H9 (cell line): ENCODE measurements at regions not wholly inside any gene's neighbourhood (a gene's known extent, or its start where the extent isn't known, plus 50 kb on each side); places are given as distances from the start of the nearest gene placed in this dataset.

Source experiments
- DNase-seq: peaks from one replicate; pipeline ENCODE4 v3.0.0-alpha.2; 2017
- H2AFZ ChIP-seq: one replicate; pipeline ENCODE4 v1.6.1; 2013; ENCODE audit warnings: mild to moderate bottlenecking, low read length, control low read depth, moderate library complexity
- H2AK5ac ChIP-seq: 2 replicates; pipeline ENCODE4 v1.6.1; 2013; ENCODE audit warnings: low read length, control low read depth, mixed read lengths; ENCODE audit not compliant: insufficient read length
- H2BK120ac ChIP-seq: one replicate; pipeline ENCODE4 v1.6.1; 2013; ENCODE audit warnings: low read depth, mild to moderate bottlenecking, low read length, control low read depth, inconsistent platforms; ENCODE audit not compliant: poor library complexity, severe bottlenecking
- H2BK12ac ChIP-seq: 2 replicates; pipeline ENCODE4 v1.6.1; 2013; ENCODE audit warnings: low read length, control low read depth, mixed read lengths, low read depth; ENCODE audit not compliant: insufficient read length
- H2BK15ac ChIP-seq: 2 replicates; pipeline ENCODE4 v1.6.1; 2013; ENCODE audit warnings: low read depth, low read length, control low read depth
- H2BK20ac ChIP-seq: one replicate; pipeline ENCODE4 v1.6.1; 2013; ENCODE audit warnings: low read depth, mild to moderate bottlenecking, low read length, control low read depth, inconsistent platforms; ENCODE audit not compliant: poor library complexity, severe bottlenecking
- H2BK5ac ChIP-seq: 2 replicates; pipeline ENCODE4 v1.6.1; 2013; ENCODE audit warnings: low read length, control low read depth, mixed read lengths; ENCODE audit not compliant: insufficient read length
- H3K14ac ChIP-seq: 2 replicates; pipeline ENCODE4 v1.6.1; 2013; ENCODE audit warnings: low read length, control low read depth; ENCODE audit not compliant: insufficient read depth
- H3K18ac ChIP-seq: 2 replicates; pipeline ENCODE4 v1.6.1; 2013; ENCODE audit warnings: low read depth, mild to moderate bottlenecking, mixed read lengths, low read length, control low read depth; ENCODE audit not compliant: insufficient read length
- H3K23ac ChIP-seq: 2 replicates; pipeline ENCODE4 v1.6.1; 2013; ENCODE audit warnings: low read length, control low read depth, mixed read lengths, low read depth; ENCODE audit not compliant: insufficient read length
- H3K23me2 ChIP-seq: 2 replicates; pipeline ENCODE4 v1.6.1; 2013; ENCODE audit warnings: low read depth, mild to moderate bottlenecking, mixed read lengths, low read length, control low read depth; ENCODE audit not compliant: insufficient read length, poor library complexity, severe bottlenecking
- H3K27ac ChIP-seq: 2 replicates; pipeline ENCODE4 v1.5.1; 2013; ENCODE audit warnings: low read length, control low read depth, mixed read lengths, low read depth; ENCODE audit not compliant: insufficient read length
- H3K27me3 ChIP-seq: 2 replicates; pipeline ENCODE4 v1.6.1; 2013; ENCODE audit warnings: low read length, control low read depth, inconsistent platforms; ENCODE audit not compliant: insufficient read depth
- H3K4ac ChIP-seq: 2 replicates; pipeline ENCODE4 v1.6.1; 2013; ENCODE audit warnings: low read depth, mild to moderate bottlenecking, control low read depth, inconsistent platforms, low read length, moderate library complexity
- H3K4me1 ChIP-seq: 2 replicates; pipeline ENCODE4 v1.6.1; 2013; ENCODE audit warnings: low read length, control low read depth, inconsistent platforms; ENCODE audit not compliant: insufficient read depth
- H3K4me2 ChIP-seq: 2 replicates; pipeline ENCODE4 v1.6.1; 2013; ENCODE audit warnings: low read length, control low read depth, mixed read lengths; ENCODE audit not compliant: insufficient read length, insufficient read depth
- H3K56ac ChIP-seq: 2 replicates; pipeline ENCODE4 v1.6.1; 2013; ENCODE audit warnings: low read depth, mild to moderate bottlenecking, mixed read lengths, low read length, control low read depth; ENCODE audit not compliant: insufficient read length
- H3K79me1 ChIP-seq: 2 replicates; pipeline ENCODE4 v1.6.1; 2013; ENCODE audit warnings: low read depth, mild to moderate bottlenecking, moderate library complexity, low read length, control low read depth, inconsistent platforms; ENCODE audit not compliant: insufficient read depth, poor library complexity, severe bottlenecking
- H3K79me2 ChIP-seq: 2 replicates; pipeline ENCODE4 v1.6.1; 2013; ENCODE audit warnings: low read length, control low read depth, inconsistent platforms; ENCODE audit not compliant: insufficient read depth
- H3K9ac ChIP-seq: 2 replicates; pipeline ENCODE4 v1.6.1; 2013; ENCODE audit warnings: low read length, control low read depth, mixed read lengths; ENCODE audit not compliant: insufficient read length; ENCODE audit errors: extremely low read depth
- H3K9me3 ChIP-seq: one replicate; pipeline ENCODE4 v1.6.1; 2013; ENCODE audit warnings: low read depth, low read length, inconsistent platforms; ENCODE audit not compliant: control insufficient read depth
- H3T11ph ChIP-seq: one replicate; pipeline ENCODE4 v1.6.1; 2013; ENCODE audit warnings: mild to moderate bottlenecking, low read length, control low read depth, inconsistent platforms
- H4K20me1 ChIP-seq: one replicate; pipeline ENCODE4 v1.6.1; 2013; ENCODE audit not compliant: control insufficient read depth, insufficient read length, insufficient read depth
- H4K5ac ChIP-seq: 2 replicates; pipeline ENCODE4 v1.6.1; 2013; ENCODE audit warnings: low read depth, mild to moderate bottlenecking, mixed read lengths, low read length, control low read depth; ENCODE audit not compliant: insufficient read length
- H4K8ac ChIP-seq: replicated peaks from 2 replicates; pipeline ENCODE4 v1.6.1; 2013; ENCODE audit warnings: low read length, control low read depth, mixed read lengths, low read depth; ENCODE audit not compliant: insufficient read length
- H4K91ac ChIP-seq: 2 replicates; pipeline ENCODE4 v1.6.1; 2013; ENCODE audit warnings: low read depth, mild to moderate bottlenecking, moderate library complexity, mixed read lengths, low read length, control low read depth; ENCODE audit not compliant: insufficient read length
- H3K27ac Mint-ChIP-seq, 3 experiments: 2 replicates in 2 of 3; 3 replicates in 1 of 3; pipeline ENCODE4 v1.8.0; 2020 to 2021; ENCODE audit warnings: mixed read lengths in 3 of 3, mild to moderate bottlenecking in 1 of 3, moderate library complexity in 1 of 3
- H3K27me3 Mint-ChIP-seq: 2 replicates; pipeline ENCODE4 v1.8.0; 2021; ENCODE audit warnings: low read depth, mild to moderate bottlenecking, moderate library complexity, mixed read lengths
- H3K36me3 Mint-ChIP-seq, 3 experiments: 2 replicates in 2 of 3; 3 replicates in 1 of 3; pipeline ENCODE4 v1.8.0; 2020 to 2021; ENCODE audit warnings: low read depth in 3 of 3, mixed read lengths in 3 of 3; ENCODE audit not compliant: insufficient read depth in 1 of 3
- H3K4me1 Mint-ChIP-seq, 2 experiments: 2 replicates each; pipeline ENCODE4 v1.8.0; 2020; ENCODE audit warnings: mixed read lengths in 2 of 2
- H3K4me3 Mint-ChIP-seq, 2 experiments: 2 replicates in 1 of 2; 3 replicates in 1 of 2; pipeline ENCODE4 v1.8.0; 2020 to 2021; ENCODE audit warnings: mild to moderate bottlenecking in 2 of 2, mixed read lengths in 2 of 2, moderate library complexity in 1 of 2
- H3K9me3 Mint-ChIP-seq, 2 experiments: 2 replicates in 1 of 2; 3 replicates in 1 of 2; pipeline ENCODE4 v1.8.0; 2020; ENCODE audit warnings: mild to moderate bottlenecking in 2 of 2, mixed read lengths in 2 of 2, moderate library complexity in 1 of 2
- CTCF ChIP-seq: fragments of 200-600 bp; sonication (generic); conservative IDR thresholded peaks from 3 replicates; pipeline ENCODE4 v1.8.0; 2021; ENCODE audit warnings: antibody characterized with exemption, mild to moderate bottlenecking
- WGBS: extraction: QIAGEN DNeasy Blood & Tissue Kit; methylation state at CpG from one replicate; pipeline ENCODE4 v1.1.7; 2013; ENCODE audit warnings: missing lambda C conversion rate, low lambda C conversion rate, mixed read lengths; ENCODE audit not compliant: insufficient read length; ENCODE audit errors: extremely low coverage; 5-methylcytosine and 5-hydroxymethylcytosine counted together

- no peaks in the 10 kb centered on the region for H3K79me2 ChIP-seq
- no peak overlapping the region for H3K56ac ChIP-seq
- H3K9me3 Mint-ChIP-seq: no peaks in the 10 kb centered on the region
- H3K9me3 ChIP-seq: no peaks in the 10 kb centered on the region
- H3K36me3 Mint-ChIP-seq: no peaks in the 10 kb centered on the region
- no peak overlapping the region for H2BK5ac ChIP-seq
- no peak overlapping the region for H2AFZ ChIP-seq
- no peak overlapping the region for H2BK12ac ChIP-seq
- H3T11ph ChIP-seq: no peak overlapping the region
- H3K27me3 ChIP-seq: no peaks in the 10 kb centered on the region
- H4K5ac ChIP-seq: no peak overlapping the region
- H3K4ac ChIP-seq: no peak overlapping the region
- no peak overlapping the region for H3K23ac ChIP-seq
- no peak overlapping the region for H3K27ac ChIP-seq
- no peak overlapping the region for H4K91ac ChIP-seq
- H3K4me1 Mint-ChIP-seq: no peaks in the 10 kb centered on the region
- no peak overlapping the region for H3K4me3 Mint-ChIP-seq
- no peak overlapping the region for H3K18ac ChIP-seq
- no peaks in the 10 kb centered on the region for H4K20me1 ChIP-seq
- DNase-seq: no peak
- no peak overlapping the region for H3K4me2 ChIP-seq
- no peak overlapping the region for H2BK15ac ChIP-seq
- no peak overlapping the region for H3K9ac ChIP-seq
- H4K8ac ChIP-seq: no peak overlapping the region
- no peaks in the 10 kb centered on the region for H3K4me1 ChIP-seq
- WGBS: no CpG with 5 or more reads among the region's 3 CpGs
- H3K79me1 ChIP-seq: no peaks in the 10 kb centered on the region
- H3K14ac ChIP-seq: no peak overlapping the region
- no peak overlapping the region for H2BK120ac ChIP-seq
- no peak for TF ChIP-seq CTCF
- H3K27me3 Mint-ChIP-seq: peaks cover 2% of the 10 kb centered on the region; the same call in 1 of the 2 replicates
- H2AK5ac ChIP-seq: no peak overlapping the region
- no peaks in the 10 kb centered on the region for H3K23me2 ChIP-seq
- H2BK20ac ChIP-seq: no peak overlapping the region
- H3K27ac Mint-ChIP-seq: no peak overlapping the region
These were observed 102.5 kb upstream of the AKAP13 start for GRCh38 chr15:85277847-85278370.
